ENCODE measurements at regions not wholly inside any gene's neighbourhood (a gene's known extent, or its start where the extent isn't known, plus 50 kb on each side); places are given as distances from the start of the nearest gene placed in this dataset.

DNA sequence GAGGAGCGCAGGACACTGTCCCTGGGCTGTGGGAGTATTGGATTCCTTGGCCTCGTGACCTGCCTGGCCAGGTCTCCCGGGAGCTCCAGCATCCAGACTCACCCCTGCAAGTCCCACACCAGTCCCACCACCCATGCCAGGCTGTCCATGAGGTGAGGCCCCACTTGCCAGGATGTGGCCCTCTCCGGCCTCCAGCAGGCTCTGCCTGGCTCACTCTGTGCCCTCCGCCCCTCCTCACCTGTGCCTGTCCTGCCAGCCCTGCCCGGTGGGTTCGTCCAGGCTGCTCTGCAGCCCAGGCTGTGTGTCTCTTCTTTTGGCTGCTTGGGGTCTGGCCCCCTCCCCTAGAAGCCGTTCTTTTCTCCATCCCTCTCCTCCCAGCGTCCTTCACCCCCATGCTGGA, 436.8 kb upstream of the MYT1L start:
- no peaks in the 10 kb centered on the region for H3K27me3 ChIP-seq (ENCODE audit: control insufficient read depth, insufficient read depth, low read length)
- H4K20me1 ChIP-seq (ENCODE audit: control insufficient read depth, extremely low read depth, insufficient read depth, low read length) = no peaks in the 10 kb centered on the region
- H3K9ac ChIP-seq (ENCODE audit: insufficient read depth, low read length) = no peak overlapping the region
- H2AFZ ChIP-seq (ENCODE audit: low read length) = no peak overlapping the region
- H3K36me3 ChIP-seq (ENCODE audit: control insufficient read depth, insufficient read depth, low read length) = no peaks in the 10 kb centered on the region
- H3K27ac ChIP-seq (ENCODE audit: insufficient read depth, low read length) = no peak overlapping the region
- TF ChIP-seq, protein P1, sequence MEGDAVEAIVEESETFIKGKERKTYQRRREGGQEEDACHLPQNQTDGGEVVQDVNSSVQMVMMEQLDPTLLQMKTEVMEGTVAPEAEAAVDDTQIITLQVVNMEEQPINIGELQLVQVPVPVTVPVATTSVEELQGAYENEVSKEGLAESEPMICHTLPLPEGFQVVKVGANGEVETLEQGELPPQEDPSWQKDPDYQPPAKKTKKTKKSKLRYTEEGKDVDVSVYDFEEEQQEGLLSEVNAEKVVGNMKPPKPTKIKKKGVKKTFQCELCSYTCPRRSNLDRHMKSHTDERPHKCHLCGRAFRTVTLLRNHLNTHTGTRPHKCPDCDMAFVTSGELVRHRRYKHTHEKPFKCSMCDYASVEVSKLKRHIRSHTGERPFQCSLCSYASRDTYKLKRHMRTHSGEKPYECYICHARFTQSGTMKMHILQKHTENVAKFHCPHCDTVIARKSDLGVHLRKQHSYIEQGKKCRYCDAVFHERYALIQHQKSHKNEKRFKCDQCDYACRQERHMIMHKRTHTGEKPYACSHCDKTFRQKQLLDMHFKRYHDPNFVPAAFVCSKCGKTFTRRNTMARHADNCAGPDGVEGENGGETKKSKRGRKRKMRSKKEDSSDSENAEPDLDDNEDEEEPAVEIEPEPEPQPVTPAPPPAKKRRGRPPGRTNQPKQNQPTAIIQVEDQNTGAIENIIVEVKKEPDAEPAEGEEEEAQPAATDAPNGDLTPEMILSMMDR (conservative IDR thresholded peaks at IDR 0.05 in 1 of 2, IDR thresholded peaks at IDR 0.05 in 1 of 2; ENCODE audit: low read depth in 1 of 2, low read length in 2 of 2) = no peak
- H3K79me2 ChIP-seq (ENCODE audit: control insufficient read depth, insufficient read depth, low read length) = no peaks in the 10 kb centered on the region
- no peaks in the 10 kb centered on the region for H3K4me1 ChIP-seq (ENCODE audit: control insufficient read depth, extremely low read depth, insufficient read depth, low read length)
- no peak for DNase-seq (ENCODE audit: low read depth in 2 of 2)
- no peaks in the 10 kb centered on the region for H3K9me3 ChIP-seq (ENCODE audit: control insufficient read depth, insufficient read depth, low read depth, low read length)
- no peak overlapping the region for H3K4me2 ChIP-seq (ENCODE audit: extremely low read depth, insufficient read depth, low read length)
- H3K4me3 ChIP-seq (replicated peaks in 1 of 4; ENCODE audit: control extremely low read depth in 1 of 4, insufficient read depth in 1 of 4, low read depth in 3 of 4, low read length in 4 of 4) = no peak overlapping the region

DNA sequence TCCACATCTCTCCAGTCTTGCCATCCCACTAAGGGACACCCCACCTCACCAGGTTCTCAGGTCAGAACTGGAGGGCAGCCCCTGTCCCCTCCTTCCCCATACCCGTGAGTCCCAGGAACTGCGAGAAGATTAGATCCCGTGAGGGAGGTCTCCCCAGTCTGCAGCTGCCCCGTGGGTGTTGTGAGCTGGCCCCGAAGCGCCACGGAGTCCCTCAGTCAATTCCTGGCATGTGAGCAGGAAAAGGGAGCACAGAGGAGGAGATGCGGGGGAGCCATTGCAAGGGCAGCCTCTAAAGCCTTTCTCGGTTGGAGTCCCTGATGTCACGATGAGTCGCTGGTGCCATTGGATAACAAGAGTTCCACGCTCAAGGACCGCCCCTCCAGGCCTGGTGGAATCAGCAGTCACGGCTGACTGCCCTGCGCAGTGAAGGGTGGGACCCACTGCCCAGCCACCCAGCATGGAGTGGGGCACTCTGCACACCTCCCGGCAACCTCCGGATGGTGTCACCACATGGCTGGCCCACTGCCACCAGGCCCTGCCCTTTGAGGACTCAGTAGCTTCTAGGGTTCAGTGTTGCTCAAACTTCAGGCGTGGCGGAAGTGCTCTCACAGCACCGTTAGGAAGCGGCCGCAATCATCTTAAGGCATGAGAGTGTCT, 434.9 kb upstream of the MYT1L start:
- Histone ChIP-seq H3K27ac (ENCODE audit: insufficient read depth, low read length) (no peak overlapping the region), H3K4me3 (replicated peaks in 1 of 4; ENCODE audit: control extremely low read depth in 1 of 4, insufficient read depth in 1 of 4, low read depth in 3 of 4, low read length in 4 of 4) (no peak overlapping the region), H3K4me2 (ENCODE audit: extremely low read depth, insufficient read depth, low read length) (no peak overlapping the region), H3K9ac (ENCODE audit: insufficient read depth, low read length) (no peak overlapping the region), H3K9me3 (ENCODE audit: control insufficient read depth, insufficient read depth, low read depth, low read length) (no peaks in the 10 kb centered on the region), H3K27me3 (ENCODE audit: control insufficient read depth, insufficient read depth, low read length) (no peaks in the 10 kb centered on the region), H2AFZ (ENCODE audit: low read length) (no peak overlapping the region), H3K36me3 (ENCODE audit: control insufficient read depth, insufficient read depth, low read length) (no peaks in the 10 kb centered on the region), H3K4me1 (ENCODE audit: control insufficient read depth, extremely low read depth, insufficient read depth, low read length) (no peaks in the 10 kb centered on the region), H3K79me2 (ENCODE audit: control insufficient read depth, insufficient read depth, low read length) (no peaks in the 10 kb centered on the region), H4K20me1 (ENCODE audit: control insufficient read depth, extremely low read depth, insufficient read depth, low read length) (no peaks in the 10 kb centered on the region)
- TF ChIP-seq, protein P1 (conservative IDR thresholded peaks at IDR 0.05 in 1 of 2, IDR thresholded peaks at IDR 0.05 in 1 of 2; ENCODE audit: low read depth in 1 of 2, low read length in 2 of 2) = no peak
- TF ChIP-seq EZH2 (IDR thresholded peaks at IDR 0.05; ENCODE audit: low read length, missing control alignments) = no peak
- DNase-seq (ENCODE audit: low read depth in 2 of 2) = no peak

DNA sequence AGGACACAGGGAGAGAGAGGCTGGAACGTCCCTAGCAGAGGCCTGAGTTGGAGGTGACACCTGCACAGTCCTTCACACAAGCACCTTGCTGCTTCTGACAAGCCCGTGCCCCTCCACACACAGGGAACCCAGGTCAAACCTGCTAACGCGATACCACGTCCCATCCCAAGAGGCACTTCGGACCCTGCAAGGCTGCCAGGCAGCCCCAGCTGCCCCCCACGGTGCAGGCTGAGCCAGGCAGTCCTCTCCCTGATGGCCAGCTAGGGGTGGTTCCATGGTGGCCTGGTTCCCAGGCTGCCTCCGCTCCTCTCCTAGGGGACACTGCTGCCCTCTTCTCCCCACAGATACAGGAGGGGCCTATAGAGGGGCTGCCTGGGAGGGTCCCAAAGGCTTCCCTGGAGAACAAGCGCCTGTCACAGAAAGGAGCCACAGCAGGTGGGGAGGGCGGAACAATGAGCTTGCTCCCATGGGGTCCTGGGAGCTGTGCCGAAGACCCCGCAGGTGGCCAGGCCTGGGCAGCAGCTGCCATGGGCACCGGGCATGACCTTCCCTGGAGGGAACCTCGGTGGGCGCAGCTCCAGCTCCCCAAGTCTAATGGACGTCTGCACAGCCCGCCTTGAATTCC, 434.2 kb upstream of the MYT1L start:
- Histone ChIP-seq H3K9ac (ENCODE audit: insufficient read depth, low read length) (no peak overlapping the region), H4K20me1 (ENCODE audit: control insufficient read depth, extremely low read depth, insufficient read depth, low read length) (no peaks in the 10 kb centered on the region), H3K4me3 (replicated peaks in 1 of 4; ENCODE audit: control extremely low read depth in 1 of 4, insufficient read depth in 1 of 4, low read depth in 3 of 4, low read length in 4 of 4) (no peak overlapping the region), H3K79me2 (ENCODE audit: control insufficient read depth, insufficient read depth, low read length) (no peaks in the 10 kb centered on the region), H3K27ac (ENCODE audit: insufficient read depth, low read length) (no peak overlapping the region), H2AFZ (ENCODE audit: low read length) (no peak overlapping the region), H3K4me2 (ENCODE audit: extremely low read depth, insufficient read depth, low read length) (no peak overlapping the region), H3K4me1 (ENCODE audit: control insufficient read depth, extremely low read depth, insufficient read depth, low read length) (no peaks in the 10 kb centered on the region), H3K9me3 (ENCODE audit: control insufficient read depth, insufficient read depth, low read depth, low read length) (no peaks in the 10 kb centered on the region), H3K36me3 (ENCODE audit: control insufficient read depth, insufficient read depth, low read length) (no peaks in the 10 kb centered on the region), H3K27me3 (ENCODE audit: control insufficient read depth, insufficient read depth, low read length) (no peaks in the 10 kb centered on the region)
- TF ChIP-seq, protein P1 (conservative IDR thresholded peaks at IDR 0.05 in 1 of 2, IDR thresholded peaks at IDR 0.05 in 1 of 2; ENCODE audit: low read depth in 1 of 2, low read length in 2 of 2) = no peak
- no peak for TF ChIP-seq EZH2 (IDR thresholded peaks at IDR 0.05; ENCODE audit: low read length, missing control alignments)
- DNase-seq (ENCODE audit: low read depth in 2 of 2) = no peak

Measured in fibroblast of lung (primary cell).